Effector memory CD8-positive, alpha-beta T cell (primary cell): ENCODE measurements at regions not wholly inside any gene's neighbourhood (a gene's known extent, or its start where the extent isn't known, plus 50 kb on each side); places are given as distances from the start of the nearest gene placed in this dataset.

Experiments used
- ATAC-seq: fragments of 150-1000 bp; cut with Tn5 transposase; replicated peaks from 2 replicates; pipeline ENCODE4 v1.10.0; 2021; ENCODE audit warnings: mild to moderate bottlenecking, moderate library complexity
- DNase-seq, 3 experiments: peaks; one replicate each; pipeline ENCODE4 v3.0.0; 2021
- H3K27ac Mint-ChIP-seq, 2 donors: one replicate each; pipeline ENCODE4 v1.8.0; 2022; ENCODE audit warnings: mild to moderate bottlenecking in 2 of 2, mixed read lengths in 2 of 2, moderate library complexity in 2 of 2
- H3K27me3 Mint-ChIP-seq, 2 donors: one replicate each; pipeline ENCODE4 v1.8.0; 2022; ENCODE audit warnings: mixed read lengths in 2 of 2
- H3K36me3 Mint-ChIP-seq: one replicate; pipeline ENCODE4 v1.8.0; 2022; ENCODE audit warnings: mild to moderate bottlenecking, moderate library complexity, mixed read lengths; ENCODE audit not compliant: insufficient read depth
- H3K4me1 Mint-ChIP-seq, 2 donors: one replicate each; pipeline ENCODE4 v1.8.0; 2022; ENCODE audit warnings: low read depth in 2 of 2, mixed read lengths in 2 of 2
- H3K4me3 Mint-ChIP-seq, 2 donors: one replicate each; pipeline ENCODE4 v1.8.0; 2022; ENCODE audit warnings: mild to moderate bottlenecking in 2 of 2, mixed read lengths in 2 of 2, moderate library complexity in 2 of 2
- H3K9me3 Mint-ChIP-seq, 2 donors: one replicate each; pipeline ENCODE4 v1.8.0; 2022; ENCODE audit warnings: mixed read lengths in 2 of 2

GRCh38 chr14:100463937-100464336 is 123.3 kb downstream of the BEGAIN start:
- H3K4me1 Mint-ChIP-seq: peaks cover 0 to 2% of the 10 kb centered on the region in 2 donors
- no peak overlapping the region for H3K27ac Mint-ChIP-seq
- DNase-seq: no peak
- no peaks in the 10 kb centered on the region for H3K36me3 Mint-ChIP-seq
- no peaks in the 10 kb centered on the region for H3K27me3 Mint-ChIP-seq
- H3K9me3 Mint-ChIP-seq: no peaks in the 10 kb centered on the region
- no peak overlapping the region for H3K4me3 Mint-ChIP-seq
- no peak for ATAC-seq

- H3K27ac Mint-ChIP-seq: no peak overlapping the region
- DNase-seq (no peak), ATAC-seq (no peak)
- H3K36me3 Mint-ChIP-seq: no peaks in the 10 kb centered on the region
- H3K27me3 Mint-ChIP-seq: no peaks in the 10 kb centered on the region
- H3K4me1 Mint-ChIP-seq: peaks cover 0 to 2% of the 10 kb centered on the region in 2 donors
- H3K4me3 Mint-ChIP-seq: no peak overlapping the region
- no peaks in the 10 kb centered on the region for H3K9me3 Mint-ChIP-seq
These were observed 120.9 kb downstream of the BEGAIN start for GRCh38 chr14:100466111-100466856.

DNA sequence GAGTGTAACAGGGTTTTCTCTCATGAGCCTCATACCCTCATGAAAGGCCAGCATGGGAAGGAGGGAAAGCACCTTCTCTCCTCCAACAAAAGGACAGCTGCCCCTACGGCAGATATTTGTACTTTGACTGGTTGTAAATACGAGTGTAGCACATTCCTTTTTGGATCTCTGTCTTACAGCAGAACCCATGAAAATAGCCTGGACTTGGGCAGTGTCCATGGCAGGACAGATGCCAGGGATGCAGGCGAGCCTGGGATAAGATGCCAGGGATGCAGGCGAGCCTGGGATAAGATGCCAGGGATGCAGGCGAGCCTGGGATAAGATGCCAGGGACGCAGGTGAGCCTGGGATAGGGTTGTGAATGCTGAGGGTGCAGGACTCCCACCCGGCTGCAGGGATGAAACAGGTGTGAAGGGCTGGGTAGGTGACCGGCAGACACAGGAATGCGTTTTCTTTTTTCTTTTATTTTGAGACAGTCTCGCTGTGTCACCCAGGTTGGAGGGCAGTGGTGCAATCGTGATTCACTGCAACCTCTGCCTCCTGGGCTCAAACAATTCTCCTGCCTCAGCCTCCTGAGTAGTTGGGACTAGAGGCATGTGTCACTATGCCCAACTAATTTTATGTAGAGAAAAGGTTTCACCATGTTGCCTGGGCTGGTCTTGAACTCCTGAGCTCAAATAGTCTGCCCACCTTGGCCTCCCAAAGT is 120.0 kb downstream of the BEGAIN start:
- Mint-ChIP-seq H3K27ac (no peak overlapping the region), H3K4me1 (peaks cover 0 to 2% of the 10 kb centered on the region in 2 donors), H3K9me3 (no peaks in the 10 kb centered on the region), H3K36me3 (no peaks in the 10 kb centered on the region), H3K27me3 (no peaks in the 10 kb centered on the region), H3K4me3 (no peak overlapping the region)
- ATAC-seq (no peak), DNase-seq (no peak)

GRCh38 chr14:100467939-100468338 is 119.3 kb downstream of the BEGAIN start:
- Mint-ChIP-seq H3K4me3 (no peak overlapping the region), H3K36me3 (no peaks in the 10 kb centered on the region), H3K27ac (no peak overlapping the region), H3K9me3 (no peaks in the 10 kb centered on the region), H3K27me3 (no peaks in the 10 kb centered on the region), H3K4me1 (peaks cover 0 to 2% of the 10 kb centered on the region in 2 donors)
- ATAC-seq (no peak), DNase-seq (no peak)

GRCh38 chr14:100468557-100468956 is 118.7 kb downstream of the BEGAIN start:
- no peaks in the 10 kb centered on the region for H3K27me3 Mint-ChIP-seq
- H3K4me1 Mint-ChIP-seq: peaks cover 0 to 2% of the 10 kb centered on the region in 2 donors
- no peaks in the 10 kb centered on the region for H3K9me3 Mint-ChIP-seq
- H3K36me3 Mint-ChIP-seq: no peaks in the 10 kb centered on the region
- DNase-seq (no peak), ATAC-seq (no peak)
- no peak overlapping the region for H3K27ac Mint-ChIP-seq
- no peak overlapping the region for H3K4me3 Mint-ChIP-seq

GRCh38 chr14:100469632-100470522 is 117.3 kb downstream of the BEGAIN start:
- no peaks in the 10 kb centered on the region for H3K27me3 Mint-ChIP-seq
- H3K4me1 Mint-ChIP-seq: peaks cover 0 to 2% of the 10 kb centered on the region in 2 donors
- H3K36me3 Mint-ChIP-seq: no peaks in the 10 kb centered on the region
- ATAC-seq (peak; percentile 36), DNase-seq (no peak)
- H3K27ac Mint-ChIP-seq: no peak overlapping the region
- H3K4me3 Mint-ChIP-seq: no peak overlapping the region
- no peaks in the 10 kb centered on the region for H3K9me3 Mint-ChIP-seq

- Mint-ChIP-seq H3K4me1 (peaks cover 0 to 2% of the 10 kb centered on the region in 2 donors), H3K36me3 (no peaks in the 10 kb centered on the region), H3K4me3 (no peak overlapping the region), H3K27me3 (no peaks in the 10 kb centered on the region), H3K9me3 (no peaks in the 10 kb centered on the region), H3K27ac (no peak overlapping the region)
- no peak for DNase-seq
- no peak for ATAC-seq
These were observed 116.7 kb downstream of the BEGAIN start for GRCh38 chr14:100470523-100470897.

DNA sequence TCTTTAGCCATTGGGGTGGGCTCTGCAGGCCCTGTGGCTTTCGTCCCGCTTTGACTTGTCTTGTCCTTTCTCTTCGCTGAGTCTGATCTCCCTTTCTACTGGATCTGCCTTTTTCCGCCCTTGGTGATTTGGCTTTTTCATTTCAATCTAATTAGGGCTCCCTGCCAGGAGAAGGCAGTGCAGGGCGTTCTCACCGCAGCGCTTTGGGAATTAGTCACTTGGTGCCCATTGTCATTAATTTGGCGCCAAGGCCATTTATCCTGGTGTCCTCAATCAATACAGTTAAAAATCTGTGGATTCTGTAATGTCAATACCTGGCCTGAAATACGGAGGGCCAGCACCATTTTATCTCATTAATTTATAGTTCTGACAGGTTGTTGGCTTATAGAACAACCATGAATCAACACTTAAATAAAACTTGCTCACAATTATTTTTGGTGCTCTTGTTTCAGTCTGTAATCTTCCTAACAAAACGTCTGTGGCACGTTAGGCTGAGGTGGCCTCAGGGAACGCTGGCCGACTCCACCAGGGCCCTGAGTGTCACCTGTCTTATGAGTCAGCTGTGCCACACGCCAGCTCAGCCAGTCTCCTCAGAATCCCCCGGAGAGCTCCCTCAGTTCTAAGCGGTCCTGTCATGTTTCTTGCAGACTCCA is 115.7 kb downstream of the BEGAIN start:
- Mint-ChIP-seq H3K27ac (no peak overlapping the region), H3K36me3 (no peaks in the 10 kb centered on the region), H3K4me3 (no peak overlapping the region), H3K9me3 (no peaks in the 10 kb centered on the region), H3K4me1 (peaks cover 0 to 2% of the 10 kb centered on the region in 2 donors), H3K27me3 (no peaks in the 10 kb centered on the region)
- no peak for ATAC-seq
- no peak for DNase-seq

DNA sequence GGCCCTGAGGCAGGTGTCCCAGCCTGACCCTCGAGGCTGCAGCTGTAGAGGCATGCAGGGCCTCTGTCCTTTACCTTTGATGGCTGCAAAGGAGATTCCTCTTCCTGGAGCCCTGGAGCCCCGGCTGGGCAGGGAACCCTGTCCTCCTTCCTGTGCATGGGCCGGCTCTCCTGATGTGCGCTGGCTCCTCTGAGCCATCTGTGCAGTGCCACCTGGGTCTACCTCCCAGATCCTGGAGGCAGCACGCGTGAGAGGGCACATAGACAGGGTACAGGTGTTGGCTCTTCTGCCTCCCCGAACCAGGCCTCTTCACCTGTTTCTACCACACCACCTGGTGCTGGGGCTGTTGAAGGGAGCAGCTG is 115.1 kb downstream of the BEGAIN start:
- no peaks in the 10 kb centered on the region for H3K27me3 Mint-ChIP-seq
- H3K36me3 Mint-ChIP-seq: no peaks in the 10 kb centered on the region
- H3K9me3 Mint-ChIP-seq: no peaks in the 10 kb centered on the region
- H3K4me1 Mint-ChIP-seq: peaks cover 0 to 2% of the 10 kb centered on the region in 2 donors
- H3K4me3 Mint-ChIP-seq: no peak overlapping the region
- no peak overlapping the region for H3K27ac Mint-ChIP-seq
- no peak for ATAC-seq
- DNase-seq: no peak

GRCh38 chr14:100472491-100472890 is 114.7 kb downstream of the BEGAIN start:
- Mint-ChIP-seq H3K4me1 (peaks cover 0 to 2% of the 10 kb centered on the region in 2 donors), H3K4me3 (no peak overlapping the region), H3K27ac (no peak overlapping the region)

DNA sequence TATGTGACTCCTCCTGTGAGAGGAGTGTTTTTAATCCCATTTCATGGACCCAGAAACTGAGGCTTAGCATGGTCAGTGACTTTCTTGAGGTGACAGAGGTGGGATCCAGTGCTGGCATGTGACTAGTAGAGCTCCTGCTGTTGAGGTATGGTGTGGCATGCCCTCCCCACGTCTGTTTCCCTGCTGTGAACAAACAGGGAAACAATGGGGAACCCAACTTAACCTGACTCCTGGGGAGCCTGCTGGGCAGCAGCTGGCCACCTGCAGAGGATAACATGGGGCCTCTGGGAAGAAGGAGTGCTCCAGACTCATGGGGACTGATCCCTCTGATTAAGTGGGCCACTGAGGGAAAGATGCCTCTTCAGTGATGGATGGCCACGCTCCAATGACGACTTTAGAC is 114.0 kb downstream of the BEGAIN start:
- ATAC-seq (no peak), DNase-seq (no peak)
- no peaks in the 10 kb centered on the region for H3K36me3 Mint-ChIP-seq
- no peaks in the 10 kb centered on the region for H3K27me3 Mint-ChIP-seq
- H3K9me3 Mint-ChIP-seq: no peaks in the 10 kb centered on the region
- peaks cover 0 to 2% of the 10 kb centered on the region in 2 donors for H3K4me1 Mint-ChIP-seq
- H3K27ac Mint-ChIP-seq: no peak overlapping the region
- no peak overlapping the region for H3K4me3 Mint-ChIP-seq

More at GRCh38 chr14:100472491-100472890, 114.7 kb downstream of the BEGAIN start:
- ATAC-seq (no peak), DNase-seq (no peak)
- no peaks in the 10 kb centered on the region for H3K27me3 Mint-ChIP-seq
- no peaks in the 10 kb centered on the region for H3K9me3 Mint-ChIP-seq
- H3K36me3 Mint-ChIP-seq: no peaks in the 10 kb centered on the region

GRCh38 chr14:100474196-100474595 is 113.0 kb downstream of the BEGAIN start:
- H3K4me1 Mint-ChIP-seq: peaks cover 0 to 2% of the 10 kb centered on the region in 2 donors
- H3K36me3 Mint-ChIP-seq: no peaks in the 10 kb centered on the region
- no peak for ATAC-seq
- H3K27ac Mint-ChIP-seq: no peak overlapping the region
- no peaks in the 10 kb centered on the region for H3K9me3 Mint-ChIP-seq
- no peak overlapping the region for H3K4me3 Mint-ChIP-seq
- DNase-seq: no peak
- no peaks in the 10 kb centered on the region for H3K27me3 Mint-ChIP-seq

GRCh38 chr14:100475268-100475667 is 111.9 kb downstream of the BEGAIN start:
- no peaks in the 10 kb centered on the region for H3K9me3 Mint-ChIP-seq
- no peak overlapping the region for H3K4me3 Mint-ChIP-seq
- H3K27ac Mint-ChIP-seq: no peak overlapping the region
- H3K36me3 Mint-ChIP-seq: no peaks in the 10 kb centered on the region
- ATAC-seq (no peak), DNase-seq (no peak)
- H3K4me1 Mint-ChIP-seq: peaks cover 0 to 2% of the 10 kb centered on the region in 2 donors
- no peaks in the 10 kb centered on the region for H3K27me3 Mint-ChIP-seq
